ENCODE measurements at regions not wholly inside any gene's neighbourhood (a gene's known extent, or its start where the extent isn't known, plus 50 kb on each side); places are given as distances from the start of the nearest gene placed in this dataset.

DNA sequence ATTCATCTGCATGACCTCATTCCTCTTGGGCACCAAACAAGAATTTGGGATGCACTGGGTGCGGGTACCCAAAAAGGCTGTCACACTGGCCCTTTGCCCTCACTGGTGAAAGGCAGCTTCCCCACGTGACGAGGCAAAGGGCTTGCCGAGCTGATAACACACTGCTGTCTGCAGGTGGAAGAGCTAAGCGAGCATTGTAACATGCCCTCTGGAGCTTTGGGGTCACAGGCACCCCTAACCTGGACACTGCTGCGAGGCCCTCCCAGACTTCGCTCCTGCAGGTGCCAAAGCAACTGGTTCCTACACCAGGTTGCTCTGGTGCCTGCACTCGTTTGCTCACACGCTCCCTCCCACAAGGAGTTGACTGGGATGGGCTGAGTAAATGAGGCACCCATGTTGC lies 1595.7 kb downstream of the HACE1 start:
- DNase-seq: no peak

DNA sequence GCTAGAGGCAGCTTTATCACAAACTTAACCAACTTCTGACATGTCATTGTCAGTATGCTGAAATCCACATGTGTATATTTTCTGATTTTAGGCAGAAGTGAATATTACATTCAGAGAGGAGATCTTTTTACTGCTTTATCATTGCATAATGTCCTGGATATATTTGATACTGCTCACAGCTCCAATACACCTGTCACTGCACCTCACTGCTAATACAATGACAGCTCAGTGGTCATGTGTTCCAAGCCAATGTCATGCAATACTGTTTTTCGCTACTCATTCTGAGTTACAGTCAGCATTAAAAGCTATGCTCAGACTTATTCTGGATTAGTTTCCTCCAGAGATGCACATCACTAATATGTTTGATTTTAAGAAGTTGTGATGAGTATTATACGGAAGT lies 1604.6 kb downstream of the HACE1 start:
- no peak for DNase-seq

- no peak for DNase-seq
Observed at GRCh38 chr6:103236923-103237322, 1622.8 kb downstream of the HACE1 start.

DNA sequence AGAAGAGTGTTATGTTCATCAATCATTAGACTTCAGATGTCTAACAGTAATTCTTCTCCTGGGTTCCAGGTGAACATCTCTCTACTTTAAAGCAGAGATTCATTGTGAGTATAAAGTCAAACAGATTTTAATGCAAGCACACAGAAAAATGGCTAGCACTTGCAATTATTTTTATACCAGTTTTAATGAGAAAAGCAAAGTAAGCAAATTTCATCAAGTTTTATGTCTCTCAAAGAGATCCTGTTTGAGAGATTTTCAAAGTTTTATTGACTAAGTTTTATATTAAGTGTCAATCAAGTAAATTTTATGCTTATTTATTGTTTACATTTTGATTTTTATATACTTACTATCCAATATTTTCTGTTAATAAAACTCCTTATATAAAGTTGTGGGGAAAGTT lies 1628.5 kb downstream of the HACE1 start:
- no peak for DNase-seq

GRCh38 chr6:103215847-103216246 lies 1643.9 kb downstream of the HACE1 start:
- DNase-seq: no peak

- DNase-seq: no peak
Observed at GRCh38 chr6:103210686-103211085, 1649.0 kb downstream of the HACE1 start.

GRCh38 chr6:103198386-103198785 lies 1661.3 kb downstream of the HACE1 start:
- no peak for DNase-seq

- DNase-seq: no peak
Observed at GRCh38 chr6:103193413-103193812, 1666.3 kb downstream of the HACE1 start.

DNA sequence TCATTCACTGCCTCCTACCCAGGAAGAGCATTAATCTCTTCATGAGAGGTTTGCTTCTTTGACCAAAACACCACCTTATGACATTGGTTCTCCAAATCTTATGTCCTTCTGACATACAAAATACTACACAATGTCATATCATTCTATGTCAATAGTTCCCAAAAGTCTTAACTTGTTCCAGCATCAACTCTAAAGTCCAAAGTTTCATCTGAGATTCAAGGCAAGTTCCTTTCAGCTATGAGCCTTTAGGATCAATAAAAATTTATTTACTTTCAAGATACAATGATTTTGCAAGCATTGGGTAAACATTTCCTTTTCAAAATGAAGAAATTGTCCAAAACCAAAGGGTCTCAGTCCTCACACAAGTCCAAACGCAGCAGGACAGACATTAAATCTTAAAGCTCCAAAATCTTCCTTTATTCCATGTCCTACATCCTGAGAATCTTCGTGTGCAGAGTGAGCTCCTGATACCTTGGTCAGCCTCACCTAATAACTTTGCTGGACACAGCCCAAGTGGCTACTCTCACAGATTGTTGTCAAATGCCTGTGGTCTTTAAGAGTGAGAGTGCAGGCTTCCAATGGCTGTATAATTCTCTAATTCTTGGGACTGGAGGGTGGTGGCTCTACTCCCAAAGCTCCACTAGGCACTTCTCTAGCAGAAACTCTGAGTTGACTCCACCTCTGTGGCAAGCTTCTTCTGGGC lies 1668.2 kb downstream of the HACE1 start:
- DNase-seq: no peak

GRCh38 chr6:103184776-103185175 lies 1674.9 kb downstream of the HACE1 start:
- DNase-seq: no peak

DNA sequence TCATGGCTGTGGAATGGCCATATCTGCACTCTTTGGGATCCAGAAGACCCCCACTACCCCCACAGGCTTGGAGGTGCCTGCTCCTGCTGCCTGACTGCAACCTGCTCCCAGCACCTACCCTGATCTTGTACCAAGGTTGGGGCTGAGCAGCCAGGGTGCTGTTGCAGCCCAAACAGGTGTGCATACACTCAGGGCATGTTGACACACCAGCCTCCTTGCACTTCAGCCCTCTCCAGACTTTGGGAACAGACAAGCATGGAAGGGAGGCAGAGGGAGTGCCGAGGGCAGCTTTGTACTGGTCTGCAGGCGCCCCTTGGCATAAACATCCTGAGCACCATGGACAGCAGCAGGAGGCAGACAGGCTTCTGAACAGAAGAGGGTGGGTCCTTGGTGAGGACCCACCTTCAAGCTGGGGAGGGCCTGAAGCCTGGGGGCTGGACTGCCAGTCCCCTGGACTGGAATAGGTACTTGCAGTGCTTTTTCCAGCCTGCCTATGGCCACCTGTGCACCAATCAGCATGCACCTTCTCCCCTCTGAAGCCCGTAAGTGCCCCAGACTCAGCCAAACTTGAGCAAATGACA lies 1675.8 kb downstream of the HACE1 start:
- DNase-seq: no peak

GRCh38 chr6:103178193-103178592 lies 1681.5 kb downstream of the HACE1 start:
- no peak for DNase-seq

DNA sequence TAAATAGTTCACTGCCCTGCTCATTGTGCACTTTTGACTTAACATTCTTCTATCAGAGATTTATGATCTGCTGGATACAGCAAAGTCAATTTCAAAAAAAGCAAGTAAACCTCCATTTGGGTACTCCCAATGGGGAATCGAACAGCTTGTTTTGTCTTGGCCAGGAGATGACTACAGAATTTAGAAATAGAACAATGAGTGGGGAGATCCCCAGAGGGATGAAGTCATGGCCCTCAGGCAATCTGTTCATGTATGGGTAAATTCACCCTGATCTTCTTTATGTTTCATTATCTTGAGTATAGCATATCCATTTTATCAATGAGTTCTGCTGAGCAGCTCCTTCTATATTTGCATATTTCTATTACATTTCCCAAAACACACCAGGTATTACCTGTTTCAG lies 1681.9 kb downstream of the HACE1 start:
- DNase-seq: no peak

- no peak for DNase-seq
Observed at GRCh38 chr6:103175056-103175455, 1684.7 kb downstream of the HACE1 start.

DNA sequence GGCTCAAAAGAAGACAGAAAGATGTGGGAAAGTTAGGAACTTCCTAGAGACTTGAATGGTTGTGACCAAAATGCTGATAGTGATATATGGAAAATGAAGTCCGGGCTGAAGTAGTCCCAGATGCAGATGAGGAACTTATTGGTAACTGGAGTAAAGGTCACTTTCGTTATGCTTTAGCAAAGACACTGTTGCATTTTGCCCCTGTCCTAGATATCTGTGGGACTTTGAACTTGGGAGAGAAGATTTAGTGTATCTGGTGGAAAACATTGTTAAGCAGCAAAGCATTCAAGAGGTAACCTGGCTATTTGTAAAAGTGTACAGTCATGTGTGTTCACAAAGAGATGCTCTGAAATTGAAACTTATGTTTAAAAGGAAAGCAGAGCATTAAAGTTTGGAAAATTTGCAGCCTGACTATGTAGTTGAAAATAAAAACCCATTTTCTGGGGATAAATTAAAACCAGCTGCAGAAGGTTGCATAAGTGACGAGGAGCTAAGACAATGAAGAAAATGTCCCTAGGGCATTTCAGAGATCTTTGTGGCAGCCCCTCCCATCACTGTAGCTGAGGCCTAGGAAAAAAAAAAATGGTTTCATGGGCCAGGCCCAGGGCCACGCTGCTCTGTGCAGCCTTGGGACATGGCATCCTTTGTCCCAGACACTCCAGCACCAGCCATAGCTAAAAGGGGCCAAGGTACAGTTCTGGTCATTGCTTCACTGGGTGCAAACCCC lies 1692.2 kb downstream of the HACE1 start:
- DNase-seq: no peak

DNA sequence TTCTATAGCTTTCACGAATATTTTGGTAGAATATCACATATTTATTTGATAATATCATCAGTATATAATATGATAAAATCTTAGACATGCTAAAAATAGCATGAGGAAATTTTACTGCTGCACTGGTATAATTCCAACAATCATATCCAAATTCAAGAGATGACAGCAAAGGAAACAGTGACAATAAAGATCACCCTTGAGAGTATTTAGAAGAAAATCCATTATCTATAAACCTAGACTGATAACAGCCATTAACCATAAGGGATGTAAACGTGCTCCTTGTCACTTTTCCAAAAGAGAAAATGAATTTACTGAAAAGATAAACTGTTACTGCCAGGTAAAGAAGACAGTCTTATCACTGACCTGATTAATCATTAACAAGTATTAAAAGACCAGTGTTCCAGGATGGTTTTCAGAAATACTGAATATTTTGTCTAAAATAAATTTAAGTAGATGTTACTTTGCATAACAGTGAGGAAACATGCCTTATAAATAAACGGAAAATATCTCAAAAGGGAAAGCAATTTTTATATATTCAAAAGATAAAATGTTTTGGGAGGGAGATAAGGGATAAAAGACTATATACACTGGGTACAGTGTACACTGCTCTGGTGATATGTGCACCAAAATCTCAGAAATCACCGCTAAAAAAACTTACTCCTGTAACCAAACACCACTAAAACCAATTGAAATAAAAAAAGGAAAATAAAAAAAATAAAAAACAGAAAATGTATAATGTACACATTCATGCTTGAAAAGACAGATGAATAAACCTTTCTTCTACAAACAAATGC lies 1704.7 kb downstream of the HACE1 start:
- DNase-seq: no peak

DNA sequence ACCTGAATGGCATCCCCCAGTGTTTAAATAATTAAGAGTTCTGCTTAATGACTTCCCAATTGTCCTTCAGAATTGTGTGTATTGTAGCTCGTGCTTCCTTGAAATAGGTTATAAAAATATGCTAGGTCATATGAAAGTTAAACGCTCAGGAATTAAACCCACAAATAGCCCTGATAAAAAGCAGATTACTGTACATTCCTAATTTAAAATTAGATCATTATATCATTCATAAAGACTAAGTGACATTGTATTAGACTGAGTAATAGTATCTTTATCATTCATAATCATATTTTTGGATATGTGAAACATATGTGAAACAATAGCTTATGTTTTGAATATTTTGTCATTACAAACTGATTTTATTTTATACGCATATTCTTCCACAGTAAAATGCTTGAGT lies 1706.7 kb downstream of the HACE1 start:
- no peak for DNase-seq

GRCh38 chr6:103142902-103143301 lies 1716.8 kb downstream of the HACE1 start:
- DNase-seq: no peak

GRCh38 chr6:103140308-103141027 lies 1719.3 kb downstream of the HACE1 start:
- no peak for DNase-seq

- no peak for DNase-seq
Observed at GRCh38 chr6:103139377-103139776, 1720.3 kb downstream of the HACE1 start.

- DNase-seq: no peak
Observed at GRCh38 chr6:103124471-103124870, 1731.0 kb downstream of the GRIK2 start.

DNA sequence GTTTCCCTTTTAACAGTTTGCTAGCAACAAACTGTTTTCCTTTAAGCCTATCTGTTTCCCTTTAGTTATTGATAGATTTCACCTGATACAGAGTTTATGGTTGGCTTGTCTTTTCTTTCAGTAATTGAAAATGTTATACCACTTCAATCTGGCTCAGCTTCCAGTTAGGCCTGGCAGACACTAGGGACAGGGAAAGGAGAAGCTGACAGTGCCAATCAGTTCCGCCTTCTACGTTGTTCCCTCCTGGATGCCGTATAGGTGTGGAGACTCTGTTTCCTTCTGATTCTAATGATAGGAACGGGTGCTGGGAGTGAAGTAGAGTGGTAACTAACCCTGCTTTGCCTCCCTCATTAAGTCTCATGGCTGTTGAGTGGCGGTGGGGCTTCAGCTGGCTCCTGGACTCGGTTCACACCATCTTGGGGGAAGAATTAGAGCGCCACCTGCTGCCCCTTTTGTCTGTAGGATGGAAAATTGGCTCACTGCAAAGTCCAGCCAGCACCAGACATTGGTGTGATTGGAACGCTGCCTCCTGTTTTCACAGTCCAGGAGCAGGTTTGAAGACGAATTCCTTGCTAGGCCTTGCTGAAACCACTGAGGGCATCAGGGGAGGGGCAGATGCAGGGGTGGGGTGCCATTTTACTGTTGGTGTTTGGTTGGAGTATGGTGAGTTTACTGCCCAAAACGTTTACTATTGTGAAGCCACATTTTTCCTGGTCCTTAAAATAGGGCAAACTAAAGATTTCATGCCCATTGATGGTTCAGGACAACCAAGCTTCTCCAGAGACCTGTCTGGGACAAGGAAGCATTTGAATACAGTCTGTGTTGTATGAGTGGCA lies 1729.5 kb downstream of the GRIK2 start:
- DNase-seq: no peak
